ENCODE measurements at regions not wholly inside any gene's neighbourhood (a gene's known extent, or its start where the extent isn't known, plus 50 kb on each side); places are given as distances from the start of the nearest gene placed in this dataset.

- TF ChIP-seq REST (IDR thresholded peaks at IDR 0.05; ENCODE audit: borderline replicate concordance) (no peak), EP300 (conservative IDR thresholded peaks at IDR 0.05; ENCODE audit: poor library complexity, severe bottlenecking) (no peak)
Observed at GRCh38 chr11:70522309-70522592, 123.9 kb downstream of the CTTN start (continued).

- Histone ChIP-seq H3K79me2 (replicated peaks; ENCODE audit: insufficient read depth, low read length) (peaks cover 4% of the 10 kb centered on the region), H3K9me2 (ENCODE audit: insufficient read depth, low read length) (no peaks in the 10 kb centered on the region), H3K36me3 (ENCODE audit: insufficient read depth, low read length) (no peaks in the 10 kb centered on the region), H3K27ac (ENCODE audit: low read length) (no peak overlapping the region), H3K4me2 (ENCODE audit: low read length) (no peak overlapping the region), H3K9me3 (ENCODE audit: low read length) (no peaks in the 10 kb centered on the region), H2AFZ (ENCODE audit: low read depth, low read length) (no peak overlapping the region), H4K20me1 (ENCODE audit: insufficient read depth) (no peaks in the 10 kb centered on the region), H3K4me3 (ENCODE audit: low read length) (peak overlapping the region; percentile 26), H3F3A (ENCODE audit: insufficient read depth, low read length, poor library complexity, severe bottlenecking) (no peaks in the 10 kb centered on the region), H3K9ac (ENCODE audit: low read length) (no peak overlapping the region), H3K27me3 (ENCODE audit: insufficient read depth, low read depth, low read length) (no peaks in the 10 kb centered on the region)
- TF ChIP-seq TAF1 (IDR thresholded peaks at IDR 0.05; ENCODE audit: low read depth) (no peak), EZH2 (IDR thresholded peaks at IDR 0.05; ENCODE audit: borderline replicate concordance, insufficient read depth, low read length, poor library complexity, severe bottlenecking) (no peak), POLR2AphosphoS5 (IDR thresholded peaks at IDR 0.05) (no peak), SMC3 (conservative IDR thresholded peaks at IDR 0.05; ENCODE audit: poor library complexity) (no peak), REST (IDR thresholded peaks at IDR 0.05; ENCODE audit: borderline replicate concordance) (no peak), RAD21 (conservative IDR thresholded peaks at IDR 0.05) (no peak), EP300 (conservative IDR thresholded peaks at IDR 0.05; ENCODE audit: poor library complexity, severe bottlenecking) (no peak), CTCF (IDR thresholded peaks at IDR 0.05; ENCODE audit: poor library complexity, severe bottlenecking) (no peak), MXI1 (conservative IDR thresholded peaks at IDR 0.05; ENCODE audit: poor library complexity, severe bottlenecking) (no peak)
Observed at GRCh38 chr11:70522593-70523311, 124.4 kb downstream of the CTTN start.
